HFF-Myc (cell line): ENCODE measurements at regions not wholly inside any gene's neighbourhood (a gene's known extent, or its start where the extent isn't known, plus 50 kb on each side); places are given as distances from the start of the nearest gene placed in this dataset.
"Not testable (repeated sequence)": the region's sequence is repeated elsewhere in the genome, so short reads cannot be mapped to it uniquely, and the experiment has no call there.

Source experiments
- DNase-seq: peaks from one replicate; pipeline ENCODE4 v3.0.0-alpha.2; 2011; ENCODE audit warnings: low read depth; ENCODE audit errors: extremely low read depth
- H3K4me3 ChIP-seq: replicated peaks from 2 replicates; pipeline ENCODE4 v1.5.1; 2011; ENCODE audit warnings: low read depth, mild to moderate bottlenecking, control low read depth, low read length
- TF ChIP-seq, protein P1 (sequence below): IDR thresholded peaks from 2 replicates; pipeline ENCODE4 v1.5.1; 2012; ENCODE audit warnings: mild to moderate bottlenecking, low read depth, low read length, control low read depth; ENCODE audit errors: missing control alignments

DNA sequence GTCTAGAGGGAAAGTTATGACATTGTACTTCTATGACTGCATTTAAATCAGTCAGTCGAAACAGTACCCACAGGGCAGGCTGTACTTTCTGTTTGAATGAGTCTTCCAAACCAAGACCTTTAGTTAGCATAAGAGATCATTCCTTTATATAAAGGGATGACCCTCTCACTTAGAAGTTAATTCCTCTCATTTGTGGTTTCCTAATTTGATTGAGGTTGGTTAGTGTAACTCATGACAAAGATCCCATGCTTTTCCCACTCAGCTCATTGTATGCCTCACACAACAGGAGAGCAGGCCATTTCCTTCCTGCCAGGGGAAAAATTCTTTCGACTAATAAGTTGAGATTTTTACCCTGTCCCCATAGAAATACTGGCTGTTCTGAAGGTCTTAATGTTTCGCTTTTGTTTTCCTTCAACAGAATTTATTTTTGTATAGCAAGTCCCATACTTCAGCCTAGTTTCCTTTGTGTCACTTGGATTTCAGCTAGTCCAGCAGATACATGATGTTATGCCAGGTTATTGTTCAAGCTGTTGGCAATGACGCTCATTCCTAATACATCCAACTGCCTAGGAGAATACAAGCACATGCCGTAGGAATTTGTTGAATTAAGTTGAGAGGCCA lies 500.7 kb downstream of the SPATA31D1 start:
- H3K4me3 ChIP-seq: no peak overlapping the region
- DNase-seq: no peak
- TF ChIP-seq, protein P1, sequence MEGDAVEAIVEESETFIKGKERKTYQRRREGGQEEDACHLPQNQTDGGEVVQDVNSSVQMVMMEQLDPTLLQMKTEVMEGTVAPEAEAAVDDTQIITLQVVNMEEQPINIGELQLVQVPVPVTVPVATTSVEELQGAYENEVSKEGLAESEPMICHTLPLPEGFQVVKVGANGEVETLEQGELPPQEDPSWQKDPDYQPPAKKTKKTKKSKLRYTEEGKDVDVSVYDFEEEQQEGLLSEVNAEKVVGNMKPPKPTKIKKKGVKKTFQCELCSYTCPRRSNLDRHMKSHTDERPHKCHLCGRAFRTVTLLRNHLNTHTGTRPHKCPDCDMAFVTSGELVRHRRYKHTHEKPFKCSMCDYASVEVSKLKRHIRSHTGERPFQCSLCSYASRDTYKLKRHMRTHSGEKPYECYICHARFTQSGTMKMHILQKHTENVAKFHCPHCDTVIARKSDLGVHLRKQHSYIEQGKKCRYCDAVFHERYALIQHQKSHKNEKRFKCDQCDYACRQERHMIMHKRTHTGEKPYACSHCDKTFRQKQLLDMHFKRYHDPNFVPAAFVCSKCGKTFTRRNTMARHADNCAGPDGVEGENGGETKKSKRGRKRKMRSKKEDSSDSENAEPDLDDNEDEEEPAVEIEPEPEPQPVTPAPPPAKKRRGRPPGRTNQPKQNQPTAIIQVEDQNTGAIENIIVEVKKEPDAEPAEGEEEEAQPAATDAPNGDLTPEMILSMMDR: no peak

DNA sequence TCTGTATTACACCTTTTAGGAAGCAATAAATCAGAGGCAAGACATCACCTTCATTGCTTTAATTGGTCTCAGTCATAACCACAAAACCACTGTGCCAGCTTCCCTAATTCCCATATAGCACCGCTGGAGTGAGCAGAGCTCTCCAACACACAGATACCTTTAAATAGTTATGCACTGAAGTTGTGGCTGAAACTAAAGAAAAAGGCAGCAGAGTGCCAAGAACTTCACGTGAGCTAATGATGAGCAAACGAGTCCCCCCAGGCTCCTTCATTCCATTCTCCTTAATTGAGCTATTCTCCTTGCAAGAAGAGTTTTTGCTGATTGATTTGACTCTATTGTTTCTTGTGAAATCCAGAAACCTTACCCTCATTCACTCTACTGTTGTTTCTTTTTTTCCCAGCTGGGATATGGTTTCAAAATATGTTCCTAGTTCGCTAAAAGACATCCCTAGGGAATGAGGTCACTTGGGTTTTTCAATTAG lies 501.5 kb downstream of the SPATA31D1 start:
- TF ChIP-seq, protein P1: no peak
- no peak for DNase-seq
- H3K4me3 ChIP-seq: no peak overlapping the region

DNA sequence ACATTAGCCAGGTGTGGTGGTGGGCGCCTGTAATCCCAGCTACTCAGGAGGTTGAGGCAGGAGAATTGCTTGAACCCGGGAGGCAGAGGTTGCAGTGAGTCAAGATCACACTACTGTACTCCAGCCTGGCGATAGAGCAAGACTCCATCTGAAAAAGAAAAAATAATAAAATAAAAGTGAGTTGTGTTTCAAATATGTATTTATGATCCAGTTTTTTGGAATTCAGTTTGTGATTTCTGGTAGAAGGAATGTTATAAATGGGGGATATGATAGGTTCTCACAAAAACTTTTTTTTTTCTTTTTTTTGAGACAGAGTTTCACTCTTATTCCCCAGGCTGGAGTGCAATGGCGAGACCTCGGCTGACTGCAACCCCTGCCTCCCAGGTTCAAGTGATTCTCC lies 502.2 kb downstream of the SPATA31D1 start:
- not testable (repeated sequence) for H3K4me3 ChIP-seq, DNase-seq

DNA sequence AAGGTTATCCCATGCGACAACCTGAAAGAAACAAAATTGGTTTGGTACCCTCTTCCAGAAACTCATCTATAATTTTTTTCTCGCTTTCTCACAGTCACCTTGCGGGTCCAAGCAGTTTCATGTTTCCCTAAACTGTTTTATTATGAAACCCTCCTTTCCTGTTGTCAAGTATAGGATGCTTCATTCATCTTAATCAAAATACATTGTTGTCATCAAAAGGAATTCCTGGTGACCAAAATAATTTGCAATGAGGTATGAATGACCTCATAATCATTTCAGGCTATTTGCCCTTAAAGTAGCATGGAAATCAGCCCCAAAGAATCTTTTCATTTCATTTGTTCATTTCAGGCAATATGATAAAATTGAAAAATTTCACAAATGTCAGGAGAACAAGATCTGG lies 503.0 kb downstream of the SPATA31D1 start:
- TF ChIP-seq, protein P1: no peak
- H3K4me3 ChIP-seq: no peak overlapping the region
- no peak for DNase-seq

DNA sequence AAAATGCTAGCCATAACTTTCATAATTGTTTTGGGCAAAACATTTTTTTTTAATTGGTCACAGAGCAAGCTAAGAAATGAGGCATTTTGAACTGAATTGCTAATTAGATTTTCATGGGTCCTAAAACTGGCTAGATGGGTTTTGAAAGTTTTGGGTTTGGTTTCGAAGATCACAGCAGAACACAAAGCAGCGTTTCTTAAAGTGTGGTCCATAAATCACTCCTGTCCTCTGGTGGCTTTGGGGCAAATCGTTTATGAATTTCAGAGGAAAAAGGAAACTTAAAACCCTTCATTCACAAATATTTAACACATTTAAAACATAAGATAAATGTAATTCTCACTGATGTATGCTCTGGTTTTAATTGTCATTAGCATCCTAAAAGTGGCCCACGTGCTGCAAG lies 503.7 kb downstream of the SPATA31D1 start:
- TF ChIP-seq, protein P1: no peak
- H3K4me3 ChIP-seq: no peak overlapping the region
- no peak for DNase-seq

DNA sequence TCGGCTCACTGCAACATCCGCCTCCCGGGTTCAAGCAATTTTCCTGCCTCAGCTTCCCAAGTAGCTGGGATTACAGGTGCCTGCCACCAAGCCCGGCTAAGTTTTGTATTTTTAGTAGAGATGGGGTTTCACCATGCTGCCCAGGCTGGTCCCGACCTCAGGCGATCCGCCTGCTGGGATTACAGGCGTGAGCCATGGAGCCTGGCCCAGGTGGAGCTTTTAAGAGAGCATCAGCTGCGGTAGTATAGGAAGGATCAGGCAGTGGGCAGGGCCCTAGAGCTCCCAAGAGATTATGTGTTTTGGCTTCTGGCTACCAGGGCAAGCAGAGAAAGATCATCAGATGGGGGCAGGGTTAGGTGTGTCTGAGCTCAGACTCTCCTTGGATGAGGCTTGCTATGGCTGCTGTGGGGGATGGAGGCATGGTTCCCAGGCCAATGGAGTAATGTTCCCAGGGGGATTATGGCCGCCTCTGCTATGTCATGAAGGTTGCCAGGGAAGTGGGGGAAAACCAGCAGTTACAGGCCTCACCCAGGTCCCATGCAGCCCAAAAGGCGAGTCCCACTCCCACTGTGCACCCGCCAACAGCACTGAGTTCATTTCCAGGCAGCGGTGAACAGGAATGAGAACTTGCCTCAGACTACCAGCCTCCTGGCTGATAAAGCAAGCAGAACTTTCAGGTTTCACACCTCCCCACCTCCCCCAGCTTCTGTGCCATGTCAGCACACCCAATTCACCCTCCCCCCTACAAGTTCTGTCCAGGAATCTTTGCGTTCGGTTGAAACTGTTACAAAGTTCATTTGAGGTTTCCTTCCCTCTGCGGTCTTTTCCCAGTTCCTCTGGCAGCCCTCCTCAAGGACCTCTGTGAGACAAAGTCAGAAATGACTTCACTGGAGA lies 507.6 kb downstream of the SPATA31D1 start:
- DNase-seq: no peak
- TF ChIP-seq, protein P1: no peak
- no peak overlapping the region for H3K4me3 ChIP-seq

DNA sequence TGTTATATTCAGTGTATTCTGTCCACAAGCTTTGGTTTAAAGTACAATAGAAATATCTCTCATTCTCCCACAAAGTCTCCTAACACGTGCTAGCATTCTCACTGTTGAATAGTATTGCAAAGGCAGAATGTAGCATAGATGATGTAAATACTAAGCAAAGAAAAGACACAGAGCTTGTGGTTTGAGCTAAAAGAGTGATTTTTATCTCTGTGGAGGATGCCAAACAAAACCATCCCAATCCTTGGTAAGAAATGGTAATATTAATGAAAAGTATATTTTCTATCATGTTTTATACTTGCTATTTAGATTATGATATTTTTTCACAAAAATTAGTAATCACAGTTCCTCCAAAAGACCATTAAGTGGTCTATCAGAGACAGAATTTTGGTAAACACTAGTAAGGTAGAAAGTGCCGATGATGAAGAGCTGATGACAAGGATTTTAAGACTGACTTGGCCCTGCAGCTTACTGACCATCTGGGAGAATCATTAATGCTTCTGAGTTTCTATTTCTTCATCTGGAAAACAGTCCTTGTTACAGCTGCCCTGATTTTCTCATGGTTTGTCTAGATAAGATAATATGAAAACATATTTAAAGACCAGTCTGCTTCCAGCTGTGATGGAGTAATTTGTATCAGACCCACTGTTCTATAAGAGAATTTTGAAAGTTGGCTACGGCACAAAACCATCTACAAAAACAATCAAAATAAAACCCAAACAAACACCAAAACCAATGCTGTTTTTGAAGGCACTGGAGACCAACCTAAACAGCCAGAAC lies 510.2 kb downstream of the SPATA31D1 start:
- no peak overlapping the region for H3K4me3 ChIP-seq
- TF ChIP-seq, protein P1: no peak
- no peak for DNase-seq
